ENCODE measurements at regions not wholly inside any gene's neighbourhood (a gene's known extent, or its start where the extent isn't known, plus 50 kb on each side); places are given as distances from the start of the nearest gene placed in this dataset.
"Not testable (repeated sequence)": the region's sequence is repeated elsewhere in the genome, so short reads cannot be mapped to it uniquely, and the experiment has no call there.

DNA sequence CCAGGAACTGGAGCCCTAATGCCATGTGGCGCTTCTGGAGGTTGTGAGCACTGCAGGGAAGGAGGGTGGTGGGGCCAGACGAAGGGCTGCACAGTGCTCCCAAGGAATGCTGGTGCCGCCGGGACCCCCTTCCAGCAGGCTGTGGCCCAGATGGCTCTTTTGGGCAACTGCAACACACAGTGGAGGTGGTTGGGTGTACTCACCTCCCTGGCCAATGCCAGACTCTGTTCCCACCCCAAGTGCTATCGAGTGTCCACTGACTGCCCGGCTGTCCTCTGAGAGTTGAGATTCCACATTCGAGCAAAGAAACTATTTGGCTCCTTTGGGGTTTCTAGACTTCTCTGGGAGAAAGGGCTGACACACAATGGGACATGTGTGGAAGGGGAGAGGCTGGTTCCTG, 167.9 kb downstream of the RGS9 start:
- no peak overlapping the region for H3K9ac ChIP-seq (ENCODE audit: low read depth in 1 of 2, low read length in 2 of 2)
- no peaks in the 10 kb centered on the region for H3K36me3 ChIP-seq (ENCODE audit: control insufficient read depth in 2 of 2, insufficient read depth in 2 of 2, low read length in 2 of 2)
- H3K4me3 ChIP-seq (ENCODE audit: low read length in 2 of 2) = no peak overlapping the region
- no peak overlapping the region for H3K27ac ChIP-seq (ENCODE audit: low read depth in 2 of 2, low read length in 2 of 2)
- H3K9me3 ChIP-seq (ENCODE audit: control insufficient read depth in 2 of 2, low read length in 2 of 2) = no peaks in the 10 kb centered on the region
- no peaks in the 10 kb centered on the region for H3K4me1 ChIP-seq (ENCODE audit: control insufficient read depth in 2 of 2, insufficient read depth in 2 of 2, low read length in 2 of 2)
- H3K27me3 ChIP-seq (ENCODE audit: control insufficient read depth in 2 of 2, insufficient read depth in 2 of 2, low read length in 2 of 2) = no peaks in the 10 kb centered on the region

DNA sequence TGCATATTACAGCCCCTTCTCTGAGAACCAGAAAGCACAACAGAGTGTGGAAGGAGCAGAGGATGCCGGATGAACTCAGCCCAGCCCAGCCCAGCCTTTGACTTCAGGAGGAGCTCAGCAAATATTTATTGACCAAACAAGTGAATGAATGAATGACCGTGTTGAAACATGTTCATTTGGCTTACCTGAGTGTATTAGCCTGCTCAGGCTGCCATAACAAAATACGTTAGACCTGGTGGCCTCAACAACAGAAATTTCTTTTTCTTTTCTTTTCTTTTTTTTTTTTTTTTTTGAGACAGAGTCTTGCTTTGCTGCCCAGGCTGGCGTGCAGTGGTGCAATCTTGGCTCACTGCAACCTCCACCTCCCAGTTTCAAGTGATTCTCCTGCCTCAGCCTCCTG, 164.7 kb downstream of the RGS9 start:
- not testable (repeated sequence) for H3K27me3 ChIP-seq (ENCODE audit: control insufficient read depth in 2 of 2, insufficient read depth in 2 of 2, low read length in 2 of 2); H3K27ac ChIP-seq (ENCODE audit: low read depth in 2 of 2, low read length in 2 of 2); H3K36me3 ChIP-seq (ENCODE audit: control insufficient read depth in 2 of 2, insufficient read depth in 2 of 2, low read length in 2 of 2); H3K9me3 ChIP-seq (ENCODE audit: control insufficient read depth in 2 of 2, low read length in 2 of 2); H3K9ac ChIP-seq (ENCODE audit: low read depth in 1 of 2, low read length in 2 of 2); H3K4me1 ChIP-seq (ENCODE audit: control insufficient read depth in 2 of 2, insufficient read depth in 2 of 2, low read length in 2 of 2); H3K4me3 ChIP-seq (ENCODE audit: low read length in 2 of 2)

DNA sequence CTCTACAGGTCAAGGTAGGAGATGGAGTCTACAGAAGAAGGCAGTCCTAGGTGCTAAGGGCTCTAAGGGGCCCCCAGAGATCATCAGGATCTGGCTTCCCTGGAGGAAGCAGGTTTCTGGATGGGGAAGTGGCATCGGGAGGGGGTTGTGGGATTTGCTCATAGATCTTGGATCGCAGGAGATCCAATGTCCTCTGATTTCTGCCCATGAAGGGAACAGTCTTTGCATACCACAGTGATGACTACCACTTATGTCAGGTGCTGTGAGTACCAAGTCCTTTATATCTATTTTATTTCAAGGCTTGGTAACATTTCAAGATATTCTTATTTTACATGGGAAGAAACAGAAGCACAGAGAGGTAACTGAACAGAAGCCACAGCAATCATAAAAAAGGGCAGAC, 164.0 kb downstream of the RGS9 start:
- Histone ChIP-seq H3K27ac (ENCODE audit: low read depth in 2 of 2, low read length in 2 of 2) (no peak overlapping the region), H3K36me3 (ENCODE audit: control insufficient read depth in 2 of 2, insufficient read depth in 2 of 2, low read length in 2 of 2) (no peaks in the 10 kb centered on the region), H3K4me3 (ENCODE audit: low read length in 2 of 2) (no peak overlapping the region), H3K4me1 (ENCODE audit: control insufficient read depth in 2 of 2, insufficient read depth in 2 of 2, low read length in 2 of 2) (no peaks in the 10 kb centered on the region), H3K27me3 (ENCODE audit: control insufficient read depth in 2 of 2, insufficient read depth in 2 of 2, low read length in 2 of 2) (no peaks in the 10 kb centered on the region), H3K9me3 (ENCODE audit: control insufficient read depth in 2 of 2, low read length in 2 of 2) (no peaks in the 10 kb centered on the region), H3K9ac (ENCODE audit: low read depth in 1 of 2, low read length in 2 of 2) (no peak overlapping the region)

DNA sequence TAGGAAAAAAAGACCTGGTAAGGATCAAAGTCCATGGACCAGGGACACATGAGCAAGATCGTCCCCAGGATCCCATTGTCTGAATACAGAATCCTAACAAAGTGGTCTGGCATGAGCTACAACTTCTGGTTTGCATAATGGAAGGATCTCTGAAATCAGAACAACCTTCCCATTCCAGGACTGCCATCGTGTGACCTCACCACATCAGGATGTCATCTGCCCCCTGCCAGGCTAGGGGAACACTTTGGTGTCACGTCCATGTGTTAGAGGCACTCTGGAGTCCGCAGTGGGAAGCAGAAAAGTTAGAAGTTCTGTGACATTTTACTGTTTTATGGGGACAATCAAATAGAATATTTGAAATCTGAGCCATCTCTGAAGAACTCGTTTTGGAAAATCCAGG, 160.7 kb downstream of the RGS9 start:
- H3K36me3 ChIP-seq (ENCODE audit: control insufficient read depth in 2 of 2, insufficient read depth in 2 of 2, low read length in 2 of 2) = no peaks in the 10 kb centered on the region
- H3K4me3 ChIP-seq (ENCODE audit: low read length in 2 of 2) = no peak overlapping the region
- H3K27ac ChIP-seq (ENCODE audit: low read depth in 2 of 2, low read length in 2 of 2) = no peak overlapping the region

DNA sequence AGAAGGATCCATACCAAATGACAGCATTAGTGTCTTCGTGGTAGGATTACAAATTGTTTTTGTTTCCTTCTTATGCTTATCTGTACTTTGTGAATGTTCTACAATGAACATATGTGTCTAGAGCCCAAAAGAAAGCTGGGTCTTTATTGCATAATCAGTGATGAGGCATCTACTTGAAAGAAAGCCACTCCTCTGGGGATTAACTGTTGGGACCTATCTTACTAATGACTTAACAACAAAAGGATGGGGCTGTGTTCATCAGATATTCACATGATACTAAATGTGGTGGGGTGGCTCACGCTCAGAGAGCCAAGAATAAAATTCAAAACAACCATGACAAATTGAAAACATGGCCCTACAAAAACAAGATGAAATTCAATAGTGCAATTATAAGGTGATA, 160.2 kb downstream of the RGS9 start:
- Histone ChIP-seq H3K4me1 (ENCODE audit: control insufficient read depth in 2 of 2, insufficient read depth in 2 of 2, low read length in 2 of 2) (peaks cover 14 to 24% of the 10 kb centered on the region in 2 donors), H3K27me3 (ENCODE audit: control insufficient read depth in 2 of 2, insufficient read depth in 2 of 2, low read length in 2 of 2) (peaks cover 0 to 2% of the 10 kb centered on the region in 2 donors), H3K9me3 (ENCODE audit: control insufficient read depth in 2 of 2, low read length in 2 of 2) (no peaks in the 10 kb centered on the region), H3K9ac (ENCODE audit: low read depth in 1 of 2, low read length in 2 of 2) (no peak overlapping the region), H3K36me3 (ENCODE audit: control insufficient read depth in 2 of 2, insufficient read depth in 2 of 2, low read length in 2 of 2) (no peaks in the 10 kb centered on the region), H3K4me3 (ENCODE audit: low read length in 2 of 2) (no peak overlapping the region), H3K27ac (ENCODE audit: low read depth in 2 of 2, low read length in 2 of 2) (no peak overlapping the region)

More for the DNA sequence above, 160.7 kb downstream of the RGS9 start:
- Histone ChIP-seq H3K27me3 (ENCODE audit: control insufficient read depth in 2 of 2, insufficient read depth in 2 of 2, low read length in 2 of 2) (peaks cover 0 to 2% of the 10 kb centered on the region in 2 donors), H3K4me1 (ENCODE audit: control insufficient read depth in 2 of 2, insufficient read depth in 2 of 2, low read length in 2 of 2) (peaks cover 14 to 23% of the 10 kb centered on the region in 2 donors), H3K9ac (ENCODE audit: low read depth in 1 of 2, low read length in 2 of 2) (no peak overlapping the region), H3K9me3 (ENCODE audit: control insufficient read depth in 2 of 2, low read length in 2 of 2) (no peaks in the 10 kb centered on the region)

DNA sequence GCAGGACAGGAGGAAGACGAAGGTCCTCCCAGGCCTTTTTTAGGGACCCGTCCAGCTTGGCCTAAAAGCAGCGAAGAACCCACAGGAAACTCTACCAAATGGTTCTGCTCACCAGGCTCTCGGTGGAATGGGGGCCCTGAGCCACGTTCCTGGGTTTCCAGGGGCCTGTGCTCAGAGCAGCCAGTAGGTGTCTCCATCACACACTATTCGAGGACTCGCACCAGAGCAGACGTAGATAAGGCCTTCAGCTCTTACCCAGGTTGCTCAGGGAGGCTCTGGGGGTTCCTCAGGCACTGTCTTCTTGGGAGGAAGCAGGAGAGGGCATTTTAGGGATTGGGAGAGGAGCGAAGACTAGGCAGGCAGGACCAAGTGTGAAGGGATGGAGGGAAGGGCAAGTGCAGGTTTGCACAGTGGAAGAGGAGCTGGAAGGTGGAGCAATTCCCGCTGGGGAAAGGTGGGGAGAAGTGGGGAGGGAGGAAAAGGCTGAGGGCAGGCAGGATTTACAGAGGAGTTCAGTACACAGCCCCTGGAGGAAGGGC, 157.1 kb downstream of the RGS9 start:
- Histone ChIP-seq H3K36me3 (ENCODE audit: control insufficient read depth in 2 of 2, insufficient read depth in 2 of 2, low read length in 2 of 2) (no peaks in the 10 kb centered on the region), H3K9me3 (ENCODE audit: control insufficient read depth in 2 of 2, low read length in 2 of 2) (no peaks in the 10 kb centered on the region), H3K9ac (ENCODE audit: low read depth in 1 of 2, low read length in 2 of 2) (peak overlapping the region; percentile 44 to 61), H3K4me1 (ENCODE audit: control insufficient read depth in 2 of 2, insufficient read depth in 2 of 2, low read length in 2 of 2) (peaks cover 25 to 44% of the 10 kb centered on the region in 2 donors), H3K27me3 (ENCODE audit: control insufficient read depth in 2 of 2, insufficient read depth in 2 of 2, low read length in 2 of 2) (peaks cover 0 to 2% of the 10 kb centered on the region in 2 donors), H3K4me3 (ENCODE audit: low read length in 2 of 2) (peak overlapping the region; percentile 21 to 33), H3K27ac (ENCODE audit: low read depth in 2 of 2, low read length in 2 of 2) (peak overlapping the region; percentile 83 to 86)

DNA sequence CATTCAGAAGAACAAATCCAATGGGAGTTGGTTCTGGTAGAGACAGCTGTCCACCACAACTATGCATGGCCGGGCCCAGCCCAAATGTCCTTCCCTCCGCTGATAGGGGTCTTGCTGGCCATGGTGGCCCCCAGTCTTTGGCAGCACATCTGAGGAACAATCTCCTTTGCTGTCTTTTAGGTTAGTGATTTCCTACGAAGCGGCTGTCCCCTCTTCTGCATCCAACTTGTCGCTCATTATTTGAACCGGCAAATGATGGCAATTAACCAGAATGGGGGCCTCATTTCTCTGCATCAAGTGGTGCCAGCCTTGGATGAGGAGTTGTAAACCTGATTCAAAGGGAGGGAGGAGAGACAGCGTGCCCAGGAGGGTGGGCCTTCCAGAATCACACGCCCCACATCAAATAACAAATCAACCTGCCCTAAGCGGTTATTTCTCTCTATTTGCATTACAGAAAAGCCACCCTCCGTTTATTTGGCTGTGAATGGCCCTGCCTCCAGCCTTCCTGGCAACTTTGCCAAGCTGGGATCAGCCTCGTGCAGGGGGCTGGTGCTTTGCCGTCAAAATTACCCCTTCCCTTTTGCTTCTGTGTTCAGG, 156.5 kb downstream of the RGS9 start:
- Histone ChIP-seq H3K27ac (ENCODE audit: low read depth in 2 of 2, low read length in 2 of 2) (peak overlapping the region; percentile 83 to 86), H3K4me1 (ENCODE audit: control insufficient read depth in 2 of 2, insufficient read depth in 2 of 2, low read length in 2 of 2) (peaks cover 25 to 48% of the 10 kb centered on the region in 2 donors), H3K4me3 (ENCODE audit: low read length in 2 of 2) (peak overlapping the region; percentile 21 to 33), H3K27me3 (ENCODE audit: control insufficient read depth in 2 of 2, insufficient read depth in 2 of 2, low read length in 2 of 2) (peaks cover 0 to 2% of the 10 kb centered on the region in 2 donors), H3K9ac (ENCODE audit: low read depth in 1 of 2, low read length in 2 of 2) (peak overlapping the region; percentile 55 to 61), H3K36me3 (ENCODE audit: control insufficient read depth in 2 of 2, insufficient read depth in 2 of 2, low read length in 2 of 2) (no peaks in the 10 kb centered on the region), H3K9me3 (ENCODE audit: control insufficient read depth in 2 of 2, low read length in 2 of 2) (no peaks in the 10 kb centered on the region)

DNA sequence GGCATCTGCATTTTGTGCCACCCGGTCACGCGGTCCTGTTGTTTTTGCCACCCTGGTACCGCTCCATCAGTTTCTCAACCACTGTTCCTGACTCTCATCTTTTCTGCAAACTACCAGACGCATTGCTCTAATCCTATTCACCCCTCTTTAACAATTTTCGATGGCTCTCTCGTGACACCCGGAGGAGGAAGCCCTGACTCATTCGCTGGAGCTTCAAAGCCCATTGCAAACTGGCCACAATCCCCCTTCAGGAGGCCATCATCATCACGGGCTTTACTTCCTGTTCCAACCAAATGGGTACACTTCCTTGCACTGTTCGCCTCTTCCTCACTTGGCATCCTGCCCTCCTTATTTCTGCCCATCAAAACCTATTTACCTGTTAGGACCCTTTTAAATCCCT, 155.3 kb downstream of the RGS9 start:
- Histone ChIP-seq H3K27me3 (ENCODE audit: control insufficient read depth in 2 of 2, insufficient read depth in 2 of 2, low read length in 2 of 2) (peaks cover 0 to 2% of the 10 kb centered on the region in 2 donors), H3K4me3 (ENCODE audit: low read length in 2 of 2) (no peak overlapping the region)

DNA sequence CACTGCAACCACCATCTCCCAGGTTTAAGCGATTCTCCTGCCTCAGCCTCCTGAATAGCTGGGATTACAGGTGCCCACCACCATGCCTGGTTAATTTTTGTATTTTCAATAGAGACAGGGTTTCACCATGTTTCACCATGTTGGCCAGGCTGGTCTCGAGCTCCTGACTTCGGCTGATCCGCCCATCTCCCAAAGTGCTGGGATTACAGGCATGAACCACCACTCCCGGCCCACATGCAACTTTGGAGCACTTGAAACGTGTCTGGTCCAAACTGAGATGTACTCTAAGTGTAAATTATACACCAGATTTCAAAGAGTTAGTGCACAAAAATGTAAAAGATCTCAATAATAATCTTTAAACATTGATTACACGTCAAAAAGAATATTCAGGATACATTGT, 154.1 kb downstream of the RGS9 start:
- not testable (repeated sequence) for H3K36me3 ChIP-seq (ENCODE audit: control insufficient read depth in 2 of 2, insufficient read depth in 2 of 2, low read length in 2 of 2); H3K27me3 ChIP-seq (ENCODE audit: control insufficient read depth in 2 of 2, insufficient read depth in 2 of 2, low read length in 2 of 2); H3K9ac ChIP-seq (ENCODE audit: low read depth in 1 of 2, low read length in 2 of 2); H3K4me3 ChIP-seq (ENCODE audit: low read length in 2 of 2); H3K9me3 ChIP-seq (ENCODE audit: control insufficient read depth in 2 of 2, low read length in 2 of 2)
- Histone ChIP-seq H3K4me1 (ENCODE audit: control insufficient read depth in 2 of 2, insufficient read depth in 2 of 2, low read length in 2 of 2) (peaks cover 25 to 50% of the 10 kb centered on the region in 2 donors), H3K27ac (ENCODE audit: low read depth in 2 of 2, low read length in 2 of 2) (peak overlapping the region; percentile 91 to 94)

More for the DNA sequence above, 155.3 kb downstream of the RGS9 start:
- H3K9ac ChIP-seq (ENCODE audit: low read depth in 1 of 2, low read length in 2 of 2) = no peak overlapping the region
- no peaks in the 10 kb centered on the region for H3K9me3 ChIP-seq (ENCODE audit: control insufficient read depth in 2 of 2, low read length in 2 of 2)
- peaks cover 25 to 50% of the 10 kb centered on the region in 2 donors for H3K4me1 ChIP-seq (ENCODE audit: control insufficient read depth in 2 of 2, insufficient read depth in 2 of 2, low read length in 2 of 2)
- H3K27ac ChIP-seq (ENCODE audit: low read depth in 2 of 2, low read length in 2 of 2) = no peak overlapping the region
- no peaks in the 10 kb centered on the region for H3K36me3 ChIP-seq (ENCODE audit: control insufficient read depth in 2 of 2, insufficient read depth in 2 of 2, low read length in 2 of 2)

DNA sequence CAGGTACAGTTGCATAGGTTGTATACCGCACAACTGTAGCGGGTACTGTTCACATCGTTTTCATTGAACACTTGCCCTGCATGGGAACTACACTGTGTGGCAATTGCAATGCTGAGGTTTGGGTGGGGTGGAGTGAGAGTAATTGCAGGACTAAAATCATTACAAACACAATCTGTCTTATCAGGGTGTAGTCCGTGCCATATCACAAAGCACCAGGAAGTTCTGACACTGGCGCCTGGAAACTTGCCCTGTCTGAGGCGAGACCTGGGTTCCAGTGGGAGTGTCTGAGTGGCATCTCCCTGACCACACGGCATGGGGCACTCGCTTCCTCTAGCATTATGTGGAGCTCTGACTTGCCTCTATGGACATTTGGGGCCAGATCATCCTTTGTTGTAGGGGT, 153.4 kb downstream of the RGS9 start:
- no peaks in the 10 kb centered on the region for H3K9me3 ChIP-seq (ENCODE audit: control insufficient read depth in 2 of 2, low read length in 2 of 2)
- H3K27me3 ChIP-seq (ENCODE audit: control insufficient read depth in 2 of 2, insufficient read depth in 2 of 2, low read length in 2 of 2) = peaks cover 0 to 2% of the 10 kb centered on the region in 2 donors
- peaks cover 25 to 50% of the 10 kb centered on the region in 2 donors for H3K4me1 ChIP-seq (ENCODE audit: control insufficient read depth in 2 of 2, insufficient read depth in 2 of 2, low read length in 2 of 2)
- peak overlapping the region; percentile 31 to 62 for H3K4me3 ChIP-seq (ENCODE audit: low read length in 2 of 2)
- peak overlapping the region; percentile 91 to 94 for H3K27ac ChIP-seq (ENCODE audit: low read depth in 2 of 2, low read length in 2 of 2)
- no peaks in the 10 kb centered on the region for H3K36me3 ChIP-seq (ENCODE audit: control insufficient read depth in 2 of 2, insufficient read depth in 2 of 2, low read length in 2 of 2)
- peak overlapping the region; percentile 53 to 56 for H3K9ac ChIP-seq (ENCODE audit: low read depth in 1 of 2, low read length in 2 of 2)

All from mucosa of rectum (tissue), 2 donors.